GM13977 (cell line): ENCODE measurements at regions not wholly inside any gene's neighbourhood (a gene's known extent, or its start where the extent isn't known, plus 50 kb on each side); places are given as distances from the start of the nearest gene placed in this dataset.

Experiments used
- DNase-seq: peaks from one replicate; pipeline ENCODE4 v3.0.0; 2012; ENCODE audit warnings: low spot score
- in situ Hi-C: fragments of 300-500 bp; cut with MboI; formaldehyde crosslinking; loops from one replicate; pipeline ENCODE4 v1.12.0; 2022; ENCODE audit warnings: low sequenced_read_pairs, low pct_unique_long_range_greater_than_20kb, mixed read lengths, inconsistent platforms; ENCODE audit not compliant: unreplicated experiment
- TF ChIP-seq, protein P1 (sequence below): IDR thresholded peaks from 2 replicates; pipeline ENCODE4 v1.5.1; 2012; ENCODE audit warnings: mild to moderate bottlenecking, control low read depth; ENCODE audit not compliant: insufficient read depth; ENCODE audit errors: extremely low read depth, missing control alignments

DNA sequence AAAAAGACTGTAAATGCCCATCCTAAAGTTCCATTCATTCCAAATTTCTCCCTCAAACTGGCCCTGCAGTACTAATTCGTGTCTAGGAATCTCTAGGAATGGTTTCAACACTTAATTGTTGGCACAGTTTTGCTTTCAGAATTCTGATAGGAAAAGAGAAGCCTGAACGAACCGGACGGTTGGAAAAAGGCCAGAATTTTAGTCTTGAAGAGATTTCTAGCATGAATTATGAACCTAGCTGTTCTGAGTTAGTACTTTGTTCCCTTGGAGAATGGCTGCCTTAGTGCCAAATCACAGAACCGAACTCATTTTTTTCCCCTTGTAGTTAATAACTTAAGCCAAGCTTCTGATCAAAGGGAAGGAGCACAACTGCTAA lies 262.6 kb downstream of the ADAMTS20 start:
- TF ChIP-seq, protein P1, sequence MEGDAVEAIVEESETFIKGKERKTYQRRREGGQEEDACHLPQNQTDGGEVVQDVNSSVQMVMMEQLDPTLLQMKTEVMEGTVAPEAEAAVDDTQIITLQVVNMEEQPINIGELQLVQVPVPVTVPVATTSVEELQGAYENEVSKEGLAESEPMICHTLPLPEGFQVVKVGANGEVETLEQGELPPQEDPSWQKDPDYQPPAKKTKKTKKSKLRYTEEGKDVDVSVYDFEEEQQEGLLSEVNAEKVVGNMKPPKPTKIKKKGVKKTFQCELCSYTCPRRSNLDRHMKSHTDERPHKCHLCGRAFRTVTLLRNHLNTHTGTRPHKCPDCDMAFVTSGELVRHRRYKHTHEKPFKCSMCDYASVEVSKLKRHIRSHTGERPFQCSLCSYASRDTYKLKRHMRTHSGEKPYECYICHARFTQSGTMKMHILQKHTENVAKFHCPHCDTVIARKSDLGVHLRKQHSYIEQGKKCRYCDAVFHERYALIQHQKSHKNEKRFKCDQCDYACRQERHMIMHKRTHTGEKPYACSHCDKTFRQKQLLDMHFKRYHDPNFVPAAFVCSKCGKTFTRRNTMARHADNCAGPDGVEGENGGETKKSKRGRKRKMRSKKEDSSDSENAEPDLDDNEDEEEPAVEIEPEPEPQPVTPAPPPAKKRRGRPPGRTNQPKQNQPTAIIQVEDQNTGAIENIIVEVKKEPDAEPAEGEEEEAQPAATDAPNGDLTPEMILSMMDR: no peak
- in situ Hi-C loops: loop anchor here (25.0 kb wide), 2 partner anchors 702 to 802 kb away; partner anchors contain the start of gene PRICKLE1
- no peak for DNase-seq

DNA sequence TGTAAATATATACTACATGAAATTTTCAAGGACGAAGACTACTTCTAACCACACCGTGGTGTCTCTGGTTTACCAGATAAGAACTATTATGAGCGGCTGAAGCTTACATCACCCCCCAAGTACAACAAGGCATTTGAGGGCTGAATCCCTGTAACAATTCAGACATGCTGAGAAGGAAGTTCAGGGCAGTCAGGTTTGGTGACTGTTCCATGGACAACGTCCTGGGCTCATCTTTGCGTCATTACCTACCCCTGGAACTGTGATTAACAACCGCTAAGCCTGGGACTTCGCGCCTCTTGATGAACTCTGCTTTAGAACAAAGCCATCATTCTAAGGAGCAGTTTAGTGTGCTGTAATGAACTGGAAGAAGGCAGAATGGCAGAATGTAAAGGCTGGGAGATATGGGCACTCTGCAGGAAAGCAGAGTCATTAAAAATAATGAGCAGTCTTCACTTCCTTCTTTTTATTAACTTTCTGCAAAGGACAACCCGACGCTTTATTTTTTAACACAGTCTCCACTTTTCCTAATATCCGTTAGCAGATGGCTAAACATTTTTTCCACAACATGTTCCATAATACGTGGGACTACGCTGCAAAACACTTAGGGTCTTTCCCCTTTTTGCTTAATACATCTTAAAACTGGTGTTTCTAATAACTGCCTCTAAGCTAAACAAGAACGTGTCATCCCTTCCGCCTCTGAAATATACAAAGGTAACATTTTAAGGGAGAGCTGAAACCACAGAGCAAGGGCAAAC lies 263.2 kb downstream of the ADAMTS20 start:
- in situ Hi-C loops: loop anchor here (25.0 kb wide), 2 partner anchors 702 to 802 kb away; partner anchors contain the start of gene PRICKLE1
- no peak for DNase-seq
- TF ChIP-seq, protein P1: no peak

DNA sequence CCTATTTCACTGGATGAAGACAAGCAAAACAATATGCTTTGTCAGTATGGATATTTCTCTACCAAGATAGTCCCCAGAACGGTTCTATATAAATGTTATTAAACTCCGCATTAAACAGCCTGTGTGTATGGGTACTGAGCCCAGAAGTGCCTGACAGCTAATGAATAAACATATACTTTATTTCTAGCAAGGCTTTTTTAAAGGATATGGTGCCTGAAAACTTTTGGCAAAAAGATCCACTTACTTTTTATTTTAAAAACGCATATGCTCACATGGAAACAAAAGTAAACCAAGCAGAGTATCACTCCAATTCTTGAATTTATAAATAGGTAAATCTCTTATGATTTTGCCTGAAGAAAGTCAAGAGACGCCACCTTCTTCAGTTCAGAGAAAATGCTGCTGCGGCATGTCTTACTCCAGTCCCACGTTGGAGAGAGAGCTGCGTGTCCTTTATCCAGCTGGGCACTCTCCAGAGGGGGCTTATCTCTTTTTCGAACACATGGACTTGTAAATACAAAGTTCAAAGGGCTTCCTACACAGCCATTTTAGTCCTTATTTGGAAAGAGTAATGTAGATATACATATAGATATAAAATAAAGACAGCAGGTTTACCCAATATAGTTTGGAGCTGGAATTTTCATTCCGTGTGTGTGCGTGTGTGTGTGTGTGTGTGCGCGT lies 264.2 kb downstream of the ADAMTS20 start:
- TF ChIP-seq, protein P1: no peak
- in situ Hi-C loops: loop anchor here (25.0 kb wide), 2 partner anchors 701 to 801 kb away; partner anchors contain the start of gene PRICKLE1
- DNase-seq: no peak

DNA sequence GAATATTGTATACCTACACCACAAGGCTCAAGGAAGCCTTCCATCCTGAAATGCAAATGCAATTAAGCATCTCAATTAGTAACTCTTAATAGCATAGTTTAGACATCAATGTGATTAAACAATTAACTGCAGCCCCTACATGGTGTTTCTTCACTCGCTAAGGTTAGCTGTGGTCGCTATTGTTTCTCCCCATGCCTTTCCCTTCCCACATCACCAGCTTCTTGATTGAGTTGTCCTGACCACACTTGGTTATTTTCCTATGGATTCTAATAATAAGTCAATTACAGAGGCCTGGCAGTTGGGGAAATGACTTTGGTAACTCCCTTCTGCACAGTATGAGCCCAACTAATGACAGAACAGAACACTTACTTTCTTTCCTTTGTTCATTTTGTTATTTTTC lies 265.0 kb downstream of the ADAMTS20 start:
- TF ChIP-seq, protein P1: no peak
- no peak for DNase-seq
- in situ Hi-C loops: loop anchor here (25.0 kb wide), 2 partner anchors 700 to 800 kb away; partner anchors contain the start of gene PRICKLE1

DNA sequence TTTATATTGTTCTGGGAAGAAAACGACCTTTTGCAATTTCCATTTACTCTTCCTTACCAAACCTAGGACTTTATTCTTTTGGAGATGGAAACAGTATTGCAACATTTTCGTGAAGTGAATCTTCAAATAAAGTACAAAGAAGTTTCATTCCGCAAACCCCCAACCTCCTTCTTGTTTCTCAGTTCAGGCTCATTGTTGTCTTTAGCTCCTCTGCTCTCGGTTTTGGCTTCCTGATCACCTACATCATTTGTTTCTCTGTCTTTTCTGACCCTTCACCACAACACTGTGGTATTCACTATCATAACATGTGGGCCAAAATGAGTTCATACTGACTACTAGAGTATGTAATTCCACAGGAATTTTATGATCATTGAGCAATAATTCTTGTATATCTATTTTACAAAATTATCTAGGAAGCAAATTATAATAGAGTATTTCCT lies 266.8 kb downstream of the ADAMTS20 start:
- in situ Hi-C loops: loop anchor here (25.0 kb wide), 2 partner anchors 698 to 798 kb away; partner anchors contain the start of gene PRICKLE1
- peak; percentile 6 for DNase-seq

More for the DNA sequence above, 266.8 kb downstream of the ADAMTS20 start:
- TF ChIP-seq, protein P1: no peak
